ENCODE measurements at regions not wholly inside any gene's neighbourhood (a gene's known extent, or its start where the extent isn't known, plus 50 kb on each side); places are given as distances from the start of the nearest gene placed in this dataset.
"Not testable (repeated sequence)": the region's sequence is repeated elsewhere in the genome, so short reads cannot be mapped to it uniquely, and the experiment has no call there.

- Histone ChIP-seq H3K4me3 (no peak overlapping the region), H3K27ac (no peak overlapping the region), H3K4me1 (no peaks in the 10 kb centered on the region), H3K36me3 (no peaks in the 10 kb centered on the region), H3K27me3 (peaks cover 8% of the 10 kb centered on the region), H3K9me3 (no peaks in the 10 kb centered on the region)
- intact Hi-C loops (cut with DNase I) = no loop called here
- TF ChIP-seq CTCF (IDR thresholded peaks at IDR 0.05) = no peak
- no peak for ATAC-seq
- DNase-seq = no peak
These were observed 292.4 kb downstream of the GATA3 start for GRCh38 chr10:8346861-8347260.

DNA sequence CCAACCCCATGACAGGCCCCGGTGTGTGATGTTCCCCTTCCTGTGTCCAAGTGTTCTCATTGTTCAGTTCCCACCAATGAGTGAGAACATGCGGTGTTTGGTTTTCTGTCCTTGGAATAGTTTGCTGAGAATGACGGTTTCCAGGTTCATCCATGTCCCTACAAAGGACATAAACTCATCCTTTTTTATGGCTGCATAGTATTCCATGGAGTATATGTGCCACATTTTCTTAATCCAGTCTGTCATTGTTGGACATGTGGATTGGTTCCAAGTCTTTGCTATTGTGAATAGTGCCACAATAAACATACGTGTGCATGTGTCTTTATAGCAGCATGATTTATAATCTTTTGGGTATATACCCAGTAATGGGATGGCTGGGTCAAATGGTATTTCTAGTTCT, 293.1 kb downstream of the GATA3 start:
- H3K9me3 ChIP-seq; H3K4me3 ChIP-seq; H3K4me1 ChIP-seq; ATAC-seq; intact Hi-C loops (cut with DNase I); H3K36me3 ChIP-seq; H3K27me3 ChIP-seq; DNase-seq; H3K27ac ChIP-seq: not testable (repeated sequence)

DNA sequence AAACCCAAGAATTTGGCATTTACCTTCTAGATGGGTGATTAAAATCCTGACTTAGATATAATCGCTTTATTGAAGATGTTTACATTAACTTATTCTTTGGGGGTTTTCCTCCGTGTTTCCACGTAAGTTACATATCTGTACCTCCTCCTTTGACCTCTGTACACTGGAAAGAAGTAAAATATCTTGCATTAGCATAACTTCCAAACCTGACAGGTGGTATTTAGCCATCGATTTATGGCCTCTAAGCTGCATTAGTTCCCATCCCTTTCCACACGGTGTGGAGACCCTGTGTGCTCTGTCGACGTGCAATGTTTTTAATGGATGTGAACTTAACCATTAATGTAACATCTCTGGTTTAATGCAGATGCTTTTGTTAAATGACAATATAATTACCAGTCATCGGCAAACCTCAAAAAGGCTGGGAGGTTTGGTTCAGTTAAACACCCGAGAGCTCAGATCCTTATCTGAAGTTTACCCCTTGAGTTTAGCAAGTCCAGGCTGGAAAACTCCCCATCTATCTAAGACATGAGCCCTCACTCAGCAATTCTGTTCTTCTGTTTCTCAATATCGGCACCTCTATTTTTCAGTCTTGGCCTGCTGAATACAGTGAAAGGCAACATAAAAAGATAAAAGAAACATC, 295.2 kb downstream of the GATA3 start:
- H3K4me3 ChIP-seq = no peak overlapping the region
- peaks cover 4% of the 10 kb centered on the region for H3K27me3 ChIP-seq
- no peak overlapping the region for H3K27ac ChIP-seq
- H3K36me3 ChIP-seq = no peaks in the 10 kb centered on the region
- DNase-seq (no peak), ATAC-seq (no peak)
- no peaks in the 10 kb centered on the region for H3K9me3 ChIP-seq
- intact Hi-C loops (cut with DNase I) = no loop called here
- H3K4me1 ChIP-seq = no peaks in the 10 kb centered on the region
- no peak for TF ChIP-seq CTCF (IDR thresholded peaks at IDR 0.05)

GRCh38 chr10:8350250-8350967, 295.9 kb downstream of the GATA3 start:
- no peaks in the 10 kb centered on the region for H3K36me3 ChIP-seq
- no peak overlapping the region for H3K27ac ChIP-seq
- TF ChIP-seq CTCF (IDR thresholded peaks at IDR 0.05) = no peak
- intact Hi-C loops (cut with DNase I) = no loop called here
- H3K4me1 ChIP-seq = no peaks in the 10 kb centered on the region
- H3K27me3 ChIP-seq = peaks cover 4% of the 10 kb centered on the region
- H3K9me3 ChIP-seq = no peaks in the 10 kb centered on the region
- DNase-seq = no peak
- no peak overlapping the region for H3K4me3 ChIP-seq
- no peak for ATAC-seq

GRCh38 chr10:8352171-8353075, 297.9 kb downstream of the GATA3 start:
- peaks cover 4% of the 10 kb centered on the region for H3K27me3 ChIP-seq

More at GRCh38 chr10:8352171-8353075, 297.9 kb downstream of the GATA3 start:
- DNase-seq = no peak
- Histone ChIP-seq H3K4me1 (no peaks in the 10 kb centered on the region), H3K9me3 (no peaks in the 10 kb centered on the region), H3K36me3 (no peaks in the 10 kb centered on the region), H3K27ac (no peak overlapping the region), H3K4me3 (no peak overlapping the region)
- no peak for ATAC-seq
- intact Hi-C loops (cut with DNase I) = no loop called here
- TF ChIP-seq CTCF (IDR thresholded peaks at IDR 0.05) = no peak
